ENCODE measurements at regions not wholly inside any gene's neighbourhood (a gene's known extent, or its start where the extent isn't known, plus 50 kb on each side); places are given as distances from the start of the nearest gene placed in this dataset.

GRCh38 chr3:189467451-189467850 is 163.7 kb upstream of the TP63 start:
- TF ChIP-seq CTCF (tag by site-specific recombination; IDR thresholded peaks at IDR 0.05) (no peak), ZNF184 (tag by site-specific recombination; IDR thresholded peaks at IDR 0.05) (no peak), ZNF26 (tag by site-specific recombination; IDR thresholded peaks at IDR 0.05) (no peak), ZNF280C (tag by site-specific recombination; IDR thresholded peaks at IDR 0.05) (no peak)

All from HEK293 (cell line).